ENCODE measurements at regions not wholly inside any gene's neighbourhood (a gene's known extent, or its start where the extent isn't known, plus 50 kb on each side); places are given as distances from the start of the nearest gene placed in this dataset.

DNA sequence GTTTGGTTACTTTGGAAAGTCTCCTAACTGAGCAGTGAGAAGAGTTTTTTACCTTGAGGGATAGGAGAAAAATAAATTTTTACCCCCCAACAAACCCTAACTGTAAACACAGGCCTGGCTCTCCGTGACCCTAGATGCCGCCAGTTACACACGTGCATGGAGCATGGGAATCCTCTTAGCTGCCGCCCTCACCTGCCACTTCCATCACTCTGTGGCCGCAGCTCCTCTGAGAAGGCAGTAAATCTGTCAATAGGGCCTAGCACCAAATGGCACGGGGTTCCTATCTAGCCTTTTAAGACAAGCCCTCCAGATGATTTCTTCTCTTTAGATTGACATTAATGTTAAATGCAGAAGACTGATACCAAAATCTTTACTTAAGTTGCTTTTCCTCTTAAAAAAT, 330.3 kb upstream of the FAM241A start:
- no peak for DNase-seq

- no peak for DNase-seq
Observed at GRCh38 chr4:111821342-111821741, 323.9 kb upstream of the FAM241A start.

GRCh38 chr4:111836601-111837000, 308.7 kb upstream of the FAM241A start:
- no peak for DNase-seq

DNA sequence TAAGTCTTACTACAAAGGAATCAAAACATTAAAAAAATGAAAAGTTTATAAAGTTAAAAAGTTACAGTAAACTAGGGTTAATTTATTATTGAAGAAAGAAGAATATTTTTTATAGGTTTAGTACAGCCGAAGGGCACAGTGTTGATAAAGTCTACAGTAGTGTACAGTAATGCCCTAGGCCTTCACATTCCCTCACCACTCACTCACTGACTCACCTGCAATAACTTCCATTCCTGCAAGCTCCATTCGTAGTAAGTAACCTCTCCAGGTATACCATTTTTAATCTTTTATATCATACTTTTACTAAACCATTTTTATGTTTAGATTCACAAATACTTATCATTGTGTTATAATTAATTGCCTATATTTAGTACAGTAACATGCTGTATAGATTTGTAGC, 307.5 kb upstream of the FAM241A start:
- no peak for DNase-seq

GRCh38 chr4:111838406-111838930, 306.8 kb upstream of the FAM241A start:
- no peak for DNase-seq

DNA sequence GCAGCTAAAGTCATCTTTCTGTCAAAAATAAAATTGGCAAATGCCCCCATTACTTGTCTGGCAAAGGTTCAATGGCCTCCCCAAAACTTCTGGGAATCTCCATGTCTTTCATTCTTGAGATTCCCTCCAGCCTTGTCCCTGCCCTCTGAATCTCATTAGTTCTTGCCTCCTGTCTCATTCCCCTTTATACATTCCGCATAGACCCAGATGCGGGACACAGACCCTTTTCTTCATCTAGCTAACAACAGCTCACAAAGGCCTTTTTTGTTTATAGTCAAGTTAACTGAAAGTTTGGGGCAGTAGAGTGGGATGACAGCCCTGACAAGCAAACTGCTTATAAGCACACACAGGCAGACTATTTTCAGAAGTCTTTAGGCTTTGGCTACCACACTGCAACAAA, 306.1 kb upstream of the FAM241A start:
- DNase-seq = peak in 1 of 2 experiments; percentile 15

DNA sequence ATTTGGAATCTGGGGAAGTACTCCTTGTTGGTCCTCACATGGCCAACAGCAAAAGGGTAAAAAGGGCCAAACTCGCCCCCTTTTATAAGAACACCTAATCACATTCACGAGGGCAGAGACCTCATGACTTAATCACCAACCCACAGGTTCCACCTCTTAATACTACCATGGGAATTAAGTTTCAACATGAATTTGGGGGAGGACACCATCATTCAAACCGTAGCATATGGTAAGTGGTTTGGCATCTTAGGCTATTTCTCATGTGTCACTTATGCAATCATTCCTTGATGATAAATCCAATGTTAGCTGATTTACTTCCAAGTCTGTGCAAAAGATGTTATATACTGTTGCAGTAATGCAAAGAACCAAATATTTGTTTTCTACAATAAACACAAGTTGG, 302.9 kb upstream of the FAM241A start:
- DNase-seq = no peak

DNA sequence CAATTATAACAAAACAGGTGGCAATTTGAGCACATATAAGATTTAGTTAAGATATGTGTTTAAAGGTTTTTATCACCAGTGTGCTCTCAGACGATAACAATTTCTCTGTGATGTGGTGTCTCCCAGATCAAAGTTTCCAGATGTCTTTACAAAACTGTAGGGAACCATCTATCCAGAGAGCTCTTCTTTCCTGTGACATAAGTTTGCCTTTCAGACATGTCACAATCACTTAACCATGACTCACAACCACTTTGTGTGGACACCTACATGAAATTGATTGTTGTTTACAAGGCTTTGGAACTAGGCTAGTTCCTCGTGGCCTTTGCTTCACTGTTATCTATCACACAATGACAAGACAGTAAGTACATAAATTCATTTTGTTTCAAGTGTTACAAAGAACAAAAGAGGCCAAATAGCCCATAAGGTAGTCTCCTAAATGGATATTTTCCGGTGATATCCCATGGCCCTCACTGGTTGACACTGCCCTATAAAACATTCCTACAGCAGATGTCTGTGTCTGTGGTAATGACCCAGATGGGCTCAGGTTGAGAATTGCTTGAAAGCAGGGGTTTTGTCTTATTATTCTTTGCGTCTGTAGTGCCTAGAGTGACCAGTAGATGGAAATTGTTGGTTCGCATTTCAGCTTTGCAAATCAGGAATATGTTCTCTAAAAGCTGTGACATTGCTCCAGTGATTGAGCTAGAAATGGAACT, 297.8 kb upstream of the FAM241A start:
- DNase-seq = no peak

- no peak for DNase-seq
Observed at GRCh38 chr4:111849746-111850284, 295.4 kb upstream of the FAM241A start.

DNA sequence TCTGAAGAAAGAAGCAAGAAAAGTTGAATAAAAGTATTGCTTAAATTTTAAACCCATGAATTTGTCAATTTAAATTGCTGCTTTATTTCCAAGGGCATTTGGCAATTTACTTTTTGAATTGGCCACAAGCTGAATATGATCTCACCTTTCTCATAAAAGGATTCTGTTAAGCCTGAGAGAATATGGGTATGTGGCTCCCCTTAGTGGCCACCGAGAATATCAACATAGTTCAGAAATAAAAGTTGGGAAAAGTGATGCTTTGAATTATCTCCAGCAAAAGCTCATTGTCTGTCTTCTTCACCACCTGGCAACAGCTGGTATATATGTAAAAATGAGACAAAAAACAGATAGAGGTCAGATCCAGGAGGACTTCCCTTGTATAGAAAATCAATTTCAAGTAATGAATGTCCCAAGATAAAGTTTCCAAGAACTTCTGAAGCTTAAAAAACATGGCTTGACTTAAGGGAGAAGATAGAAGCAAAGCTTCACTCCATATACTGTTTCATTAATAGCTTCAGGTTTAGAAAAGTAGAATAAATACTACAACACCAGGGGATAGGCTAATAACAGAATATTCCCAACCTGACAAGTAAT, 290.7 kb upstream of the FAM241A start:
- peak in 1 of 2 experiments; percentile 10 for DNase-seq

- DNase-seq = no peak
Observed at GRCh38 chr4:111855308-111855707, 289.9 kb upstream of the FAM241A start.

- DNase-seq = no peak
Observed at GRCh38 chr4:111864066-111864465, 281.2 kb upstream of the FAM241A start.

GRCh38 chr4:111869339-111869738, 275.9 kb upstream of the FAM241A start:
- DNase-seq = no peak

GRCh38 chr4:111871802-111872201, 273.5 kb upstream of the FAM241A start:
- DNase-seq = no peak

DNA sequence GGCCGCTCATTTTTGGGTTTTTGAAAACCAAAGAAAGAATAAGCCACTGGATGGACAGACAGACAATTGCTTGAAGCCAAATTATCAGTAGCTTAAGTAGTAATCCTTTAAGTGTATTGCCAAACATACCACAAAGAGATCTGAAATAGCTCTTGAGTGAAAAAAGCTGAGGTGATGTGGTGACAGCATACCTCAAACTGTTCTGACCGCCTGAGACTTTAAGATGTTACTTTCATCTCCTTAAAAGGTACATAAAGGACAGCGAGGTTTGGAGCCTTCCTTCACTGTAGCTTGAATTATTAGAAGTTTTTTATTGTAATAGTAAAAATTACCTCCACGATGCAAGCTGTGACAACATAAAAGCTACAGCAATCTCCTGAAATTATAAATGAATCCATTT, 271.5 kb upstream of the FAM241A start:
- DNase-seq = no peak

DNA sequence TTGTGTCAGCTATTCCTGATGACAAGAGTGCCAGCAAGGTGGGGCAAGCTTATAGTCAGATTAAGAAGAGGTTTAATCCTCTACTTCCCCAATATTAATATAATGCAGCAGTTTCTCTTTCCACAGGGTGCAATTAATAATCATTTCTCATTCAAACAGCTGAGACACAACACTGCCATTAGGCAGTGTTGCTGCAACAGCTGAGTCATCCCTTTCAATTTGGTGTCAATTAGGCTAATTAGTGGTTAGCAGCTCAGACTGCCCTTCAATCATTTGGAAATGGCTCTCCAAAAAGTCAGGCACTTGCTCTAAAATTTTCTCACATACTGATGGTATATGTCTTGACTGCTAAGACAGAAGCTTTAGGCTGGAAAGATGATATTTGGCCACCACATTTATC, 265.7 kb upstream of the FAM241A start:
- no peak for DNase-seq

GRCh38 chr4:111880116-111880515, 265.1 kb upstream of the FAM241A start:
- DNase-seq = no peak

- DNase-seq = no peak
Observed at GRCh38 chr4:111883557-111883999, 261.7 kb upstream of the FAM241A start.

DNA sequence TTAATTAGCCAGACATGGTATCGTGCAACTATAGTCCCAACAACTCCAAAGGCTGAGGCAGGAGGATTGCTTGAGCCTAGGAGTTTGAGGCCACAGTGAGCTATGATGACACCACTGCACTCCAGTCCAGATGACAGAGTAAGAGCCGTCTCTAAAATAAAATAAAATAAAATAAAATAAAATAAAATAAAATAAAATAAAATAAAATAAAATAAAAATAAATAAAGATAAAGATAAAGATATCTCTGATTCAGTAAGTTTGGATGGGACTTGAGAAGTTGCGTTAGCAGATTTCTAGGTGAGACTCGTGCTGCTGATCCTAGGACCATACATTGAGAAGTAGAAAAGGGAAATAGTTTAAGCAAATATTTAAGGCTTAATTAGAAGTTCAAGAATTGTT, 254.8 kb upstream of the FAM241A start:
- no peak for DNase-seq

- no peak for DNase-seq
Observed at GRCh38 chr4:111905511-111905910, 239.7 kb upstream of the FAM241A start.

DNA sequence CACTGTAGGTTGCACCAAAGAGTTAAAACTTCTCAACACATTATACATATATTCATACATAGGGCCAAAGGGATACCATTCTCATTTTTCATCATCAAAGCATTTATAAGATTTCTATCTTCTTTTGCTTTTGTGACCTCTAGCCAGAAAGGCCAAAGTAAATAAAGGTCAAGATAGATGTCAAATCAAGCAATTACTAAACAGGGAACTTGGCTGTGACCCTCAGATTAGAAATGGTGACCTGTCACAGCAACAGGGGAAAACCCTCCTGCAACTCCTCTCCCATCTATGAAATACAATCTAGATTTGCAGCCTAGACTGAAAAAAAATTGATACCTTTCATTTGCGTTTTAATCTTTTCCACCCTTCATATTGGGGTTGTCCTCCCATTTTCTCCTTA, 225.6 kb upstream of the FAM241A start:
- DNase-seq = no peak

GRCh38 chr4:111921714-111922113, 223.5 kb upstream of the FAM241A start:
- no peak for DNase-seq

GRCh38 chr4:111923786-111924185, 221.5 kb upstream of the FAM241A start:
- no peak for DNase-seq

- no peak for DNase-seq
Observed at GRCh38 chr4:111924696-111925095, 220.6 kb upstream of the FAM241A start.
